GM19468 (cell line): ENCODE measurements at regions not wholly inside any gene's neighbourhood (a gene's known extent, or its start where the extent isn't known, plus 50 kb on each side); places are given as distances from the start of the nearest gene placed in this dataset.
A peak's percentile ranks its signal among the peaks of the same experiment; 100 is the strongest.

Experiments
- ATAC-seq: cut with Tn5 transposase; IDR thresholded peaks from one replicate; pipeline ENCODE4 v1.9.1; 2021; ENCODE audit warnings: mild to moderate bottlenecking, moderate library complexity, moderate number of reproducible peaks; ENCODE audit not compliant: unreplicated experiment; ENCODE audit errors: extremely low read depth

GRCh38 chr3:140809316-140809715 lies 131.5 kb downstream of the TRIM42 start:
- ATAC-seq, result no peak

- peak; percentile 39 for ATAC-seq
These were observed 125.1 kb upstream of the SLC25A36 start for GRCh38 chr3:140816372-140817195.

GRCh38 chr3:140821493-140821892 lies 120.1 kb upstream of the SLC25A36 start:
- no peak for ATAC-seq

GRCh38 chr3:140822401-140823047 lies 119.1 kb upstream of the SLC25A36 start:
- no peak for ATAC-seq

- no peak for ATAC-seq
These were observed 118.5 kb upstream of the SLC25A36 start for GRCh38 chr3:140823106-140823505.

- no peak for ATAC-seq
These were observed 113.7 kb upstream of the SLC25A36 start for GRCh38 chr3:140827894-140828293.

GRCh38 chr3:140828585-140828984 lies 113.1 kb upstream of the SLC25A36 start:
- ATAC-seq, result no peak

GRCh38 chr3:140829796-140830195 lies 111.8 kb upstream of the SLC25A36 start:
- ATAC-seq, result no peak

- no peak for ATAC-seq
These were observed 111.2 kb upstream of the SLC25A36 start for GRCh38 chr3:140830391-140830790.

GRCh38 chr3:140832883-140833282 lies 108.8 kb upstream of the SLC25A36 start:
- peak; percentile 62 for ATAC-seq

GRCh38 chr3:140834266-140835037 lies 107.2 kb upstream of the SLC25A36 start:
- ATAC-seq, result no peak

- ATAC-seq, result peak; percentile 84
These were observed 98.5 kb upstream of the SLC25A36 start for GRCh38 chr3:140842984-140843649.

GRCh38 chr3:140843656-140844055 lies 98.0 kb upstream of the SLC25A36 start:
- ATAC-seq, result no peak

- no peak for ATAC-seq
These were observed 97.6 kb upstream of the SLC25A36 start for GRCh38 chr3:140844072-140844471.

- ATAC-seq, result no peak
These were observed 95.8 kb upstream of the SLC25A36 start for GRCh38 chr3:140845882-140846281.

- ATAC-seq, result no peak
These were observed 93.0 kb upstream of the SLC25A36 start for GRCh38 chr3:140848666-140849065.

- no peak for ATAC-seq
These were observed 91.3 kb upstream of the SLC25A36 start for GRCh38 chr3:140850210-140850955.

GRCh38 chr3:140854961-140855360 lies 86.7 kb upstream of the SLC25A36 start:
- no peak for ATAC-seq

- ATAC-seq, result no peak
These were observed 84.7 kb upstream of the SLC25A36 start for GRCh38 chr3:140856905-140857304.

GRCh38 chr3:140857993-140858392 lies 83.6 kb upstream of the SLC25A36 start:
- ATAC-seq, result no peak
